ENCODE measurements at regions not wholly inside any gene's neighbourhood (a gene's known extent, or its start where the extent isn't known, plus 50 kb on each side); places are given as distances from the start of the nearest gene placed in this dataset.
"Not testable (repeated sequence)": the region's sequence is repeated elsewhere in the genome, so short reads cannot be mapped to it uniquely, and the experiment has no call there.

DNA sequence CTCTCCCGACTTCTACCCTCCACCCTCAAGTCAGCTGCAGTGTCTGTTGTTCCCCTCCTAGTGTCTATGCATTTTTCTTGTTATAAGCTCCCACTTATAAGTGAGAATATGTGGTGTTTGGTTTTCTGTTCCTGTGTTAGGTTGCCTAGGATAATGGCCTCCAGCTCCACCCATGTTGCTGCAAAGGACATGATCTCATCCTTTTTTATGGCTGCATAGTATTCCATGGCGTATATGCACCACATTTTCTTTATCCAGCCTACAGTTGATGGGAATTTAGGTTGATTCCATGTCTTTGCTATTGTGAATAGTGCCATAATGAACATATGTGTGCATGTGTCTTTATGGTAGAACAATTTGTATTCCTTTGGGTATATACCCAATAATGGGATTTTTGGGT, 80.7 kb downstream of the SPTSSA start:
- not testable (repeated sequence) for DNase-seq; H3K36me3 Mint-ChIP-seq (ENCODE audit: low read depth); H3K4me1 Mint-ChIP-seq (ENCODE audit: low read depth); H3K27ac Mint-ChIP-seq; H3K27me3 Mint-ChIP-seq (ENCODE audit: insufficient read depth); H3K4me3 Mint-ChIP-seq; H3K9me3 Mint-ChIP-seq

DNA sequence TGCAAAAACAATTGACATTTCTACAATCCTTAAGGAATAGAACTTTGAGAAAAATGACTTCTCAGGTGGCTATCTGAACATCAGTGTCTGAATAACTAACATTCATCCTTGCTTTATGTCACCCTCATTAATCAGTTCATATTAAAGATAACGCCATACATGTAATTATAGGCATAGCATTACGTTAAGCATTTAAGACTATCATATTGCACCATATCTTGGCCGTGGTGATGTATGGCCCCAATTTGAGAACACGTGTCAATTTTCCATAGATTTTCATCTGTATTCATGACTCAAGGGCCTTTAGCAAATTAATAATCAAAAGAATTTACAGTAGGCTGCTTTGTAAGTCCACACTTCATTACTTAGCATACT, 81.6 kb downstream of the SPTSSA start:
- Mint-ChIP-seq H3K27ac (no peak overlapping the region), H3K27me3 (ENCODE audit: insufficient read depth) (peaks cover 7% of the 10 kb centered on the region)
- DNase-seq, result no peak

DNA sequence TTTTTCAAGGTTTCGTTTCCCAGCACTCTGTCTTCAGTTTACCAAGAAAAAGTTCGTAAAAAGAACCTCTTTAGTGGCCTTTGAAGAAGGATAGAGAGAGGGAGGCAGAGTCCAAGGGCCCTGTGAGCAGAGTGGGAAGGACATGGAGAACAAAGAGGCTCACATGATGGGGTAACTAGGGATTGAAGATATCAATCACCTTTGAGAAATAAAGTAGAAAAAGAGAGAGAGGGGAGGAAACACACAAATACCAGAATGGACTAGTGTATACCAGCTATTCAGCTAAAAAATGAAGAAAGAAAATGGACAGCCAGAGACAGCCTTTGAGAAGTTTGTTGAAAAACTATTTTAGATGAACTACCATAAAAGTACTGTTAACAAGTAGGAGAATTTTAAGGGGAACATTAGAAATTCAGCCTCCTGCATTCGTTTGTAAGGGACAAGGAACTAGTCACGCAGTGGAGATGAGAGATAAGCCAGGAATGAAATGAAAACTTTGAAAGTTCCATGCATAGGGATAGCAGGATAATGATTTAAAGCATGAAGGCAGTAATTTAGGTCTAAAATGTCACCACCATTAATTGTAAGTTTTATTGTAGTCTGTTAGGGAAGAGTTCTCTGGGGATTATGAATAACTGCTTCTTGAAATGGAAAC, 82.1 kb downstream of the SPTSSA start:
- Mint-ChIP-seq H3K4me3 (no peak overlapping the region), H3K27ac (no peak overlapping the region), H3K9me3 (no peaks in the 10 kb centered on the region), H3K36me3 (ENCODE audit: low read depth) (no peaks in the 10 kb centered on the region), H3K27me3 (ENCODE audit: insufficient read depth) (peaks cover 7% of the 10 kb centered on the region), H3K4me1 (ENCODE audit: low read depth) (peaks cover 10% of the 10 kb centered on the region)
- DNase-seq, result no peak
- TF ChIP-seq, protein P1, sequence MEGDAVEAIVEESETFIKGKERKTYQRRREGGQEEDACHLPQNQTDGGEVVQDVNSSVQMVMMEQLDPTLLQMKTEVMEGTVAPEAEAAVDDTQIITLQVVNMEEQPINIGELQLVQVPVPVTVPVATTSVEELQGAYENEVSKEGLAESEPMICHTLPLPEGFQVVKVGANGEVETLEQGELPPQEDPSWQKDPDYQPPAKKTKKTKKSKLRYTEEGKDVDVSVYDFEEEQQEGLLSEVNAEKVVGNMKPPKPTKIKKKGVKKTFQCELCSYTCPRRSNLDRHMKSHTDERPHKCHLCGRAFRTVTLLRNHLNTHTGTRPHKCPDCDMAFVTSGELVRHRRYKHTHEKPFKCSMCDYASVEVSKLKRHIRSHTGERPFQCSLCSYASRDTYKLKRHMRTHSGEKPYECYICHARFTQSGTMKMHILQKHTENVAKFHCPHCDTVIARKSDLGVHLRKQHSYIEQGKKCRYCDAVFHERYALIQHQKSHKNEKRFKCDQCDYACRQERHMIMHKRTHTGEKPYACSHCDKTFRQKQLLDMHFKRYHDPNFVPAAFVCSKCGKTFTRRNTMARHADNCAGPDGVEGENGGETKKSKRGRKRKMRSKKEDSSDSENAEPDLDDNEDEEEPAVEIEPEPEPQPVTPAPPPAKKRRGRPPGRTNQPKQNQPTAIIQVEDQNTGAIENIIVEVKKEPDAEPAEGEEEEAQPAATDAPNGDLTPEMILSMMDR (IDR thresholded peaks at IDR 0.05), result no peak

More for the DNA sequence above, 81.6 kb downstream of the SPTSSA start:
- Mint-ChIP-seq H3K4me3 (no peak overlapping the region), H3K36me3 (ENCODE audit: low read depth) (no peaks in the 10 kb centered on the region), H3K9me3 (no peaks in the 10 kb centered on the region), H3K4me1 (ENCODE audit: low read depth) (peaks cover 10% of the 10 kb centered on the region)
- TF ChIP-seq, protein P1 (IDR thresholded peaks at IDR 0.05), result no peak

DNA sequence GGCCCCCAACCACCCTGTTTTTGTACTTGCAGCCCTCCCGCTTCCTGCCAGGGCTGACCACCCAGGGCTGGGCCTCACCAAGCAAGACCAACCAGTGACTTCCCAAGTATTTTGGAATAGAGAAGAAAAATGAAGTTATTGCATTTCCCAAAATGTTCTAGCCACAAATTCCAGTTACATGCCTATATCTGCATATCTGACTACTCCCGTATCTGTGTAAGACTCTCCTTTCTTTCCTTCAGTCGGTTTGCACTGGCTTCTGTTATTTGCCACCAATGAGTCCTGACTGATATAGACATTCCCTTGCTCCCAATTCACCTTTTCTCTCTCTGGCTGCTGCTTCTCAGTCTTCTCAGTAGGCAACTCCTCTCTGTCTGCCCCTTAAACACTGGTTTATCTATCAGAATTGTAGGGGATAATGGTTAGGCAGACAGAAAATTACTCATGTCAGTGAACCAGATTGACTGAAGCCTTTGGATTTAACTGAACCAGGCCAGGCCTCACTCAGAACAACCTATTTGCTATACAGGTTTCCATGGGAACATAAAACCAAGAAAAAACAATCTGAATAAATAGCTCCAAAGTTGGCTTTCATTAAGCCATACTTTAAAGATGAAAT, 85.3 kb downstream of the SPTSSA start:
- Mint-ChIP-seq H3K4me3 (no peak overlapping the region), H3K27me3 (ENCODE audit: insufficient read depth) (peaks cover 9% of the 10 kb centered on the region), H3K27ac (no peak overlapping the region), H3K4me1 (ENCODE audit: low read depth) (peaks cover 10% of the 10 kb centered on the region), H3K9me3 (no peaks in the 10 kb centered on the region), H3K36me3 (ENCODE audit: low read depth) (no peaks in the 10 kb centered on the region)
- no peak for DNase-seq
- TF ChIP-seq, protein P1 (IDR thresholded peaks at IDR 0.05), result no peak

DNA sequence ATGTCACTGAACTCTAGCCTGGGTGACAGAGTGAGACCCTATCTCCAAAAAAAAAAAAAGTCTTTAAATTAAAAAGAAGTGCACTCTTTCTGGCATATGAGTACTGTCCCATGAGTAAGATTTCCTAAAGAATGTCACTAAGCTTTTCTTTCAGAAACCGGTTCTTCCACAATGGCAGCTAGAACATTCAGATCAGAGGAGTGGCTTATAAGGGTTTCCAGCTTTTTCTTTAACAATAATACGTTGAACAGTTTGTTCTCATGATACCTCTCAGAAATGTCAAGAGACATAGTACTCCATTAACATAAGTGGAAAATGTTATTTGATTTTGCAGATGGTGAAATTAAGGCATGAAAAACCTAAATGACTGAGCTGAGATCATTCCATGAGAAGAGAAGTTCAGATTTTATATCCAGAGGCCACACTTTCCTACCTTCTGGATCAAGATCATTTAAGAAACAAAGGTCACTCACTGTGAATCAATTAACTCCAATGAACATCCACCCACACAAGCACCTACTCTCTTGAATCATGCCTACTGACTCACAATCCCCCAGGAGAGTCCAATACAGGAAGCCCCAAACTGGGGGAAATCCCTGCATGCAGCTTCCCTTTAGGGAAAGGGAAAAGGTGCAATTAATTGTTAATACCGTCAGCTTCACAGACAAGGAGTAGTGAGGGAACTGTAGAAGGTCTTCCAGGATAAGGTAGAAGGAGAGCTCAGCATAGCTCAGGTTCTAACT, 86.9 kb downstream of the SPTSSA start:
- Mint-ChIP-seq H3K4me1 (ENCODE audit: low read depth) (peaks cover 8% of the 10 kb centered on the region), H3K9me3 (no peaks in the 10 kb centered on the region), H3K27ac (no peak overlapping the region), H3K4me3 (no peak overlapping the region), H3K36me3 (ENCODE audit: low read depth) (no peaks in the 10 kb centered on the region), H3K27me3 (ENCODE audit: insufficient read depth) (peaks cover 9% of the 10 kb centered on the region)
- TF ChIP-seq, protein P1 (IDR thresholded peaks at IDR 0.05), result no peak
- no peak for DNase-seq

DNA sequence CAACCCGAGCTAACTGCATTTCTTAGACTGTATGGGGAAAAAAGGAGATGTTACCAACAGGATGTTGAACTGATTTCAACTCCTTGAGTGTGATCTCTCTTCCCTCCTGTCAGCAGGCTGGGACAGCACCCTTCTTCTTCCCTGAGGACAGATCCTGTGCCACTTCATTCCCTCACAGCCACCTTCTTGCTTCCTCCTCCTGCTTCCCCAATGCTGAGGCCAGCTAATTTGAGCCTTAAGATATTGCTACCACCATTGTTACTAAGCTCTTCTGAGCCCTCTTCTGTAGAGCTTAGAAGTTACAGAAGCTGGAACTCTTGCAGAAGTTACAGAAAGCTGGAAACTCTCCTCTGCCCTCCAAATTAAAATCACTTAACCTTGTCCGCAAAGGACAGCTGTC, 88.8 kb downstream of the SPTSSA start:
- no peak overlapping the region for H3K27ac Mint-ChIP-seq
- H3K4me1 Mint-ChIP-seq (ENCODE audit: low read depth), result no peaks in the 10 kb centered on the region

More for the DNA sequence above, 88.8 kb downstream of the SPTSSA start:
- Mint-ChIP-seq H3K9me3 (no peaks in the 10 kb centered on the region), H3K27me3 (ENCODE audit: insufficient read depth) (peaks cover 12% of the 10 kb centered on the region), H3K36me3 (ENCODE audit: low read depth) (no peaks in the 10 kb centered on the region), H3K4me3 (no peak overlapping the region)
- TF ChIP-seq, protein P1 (IDR thresholded peaks at IDR 0.05), result no peak
- DNase-seq, result no peak
